ENCODE measurements at regions not wholly inside any gene's neighbourhood (a gene's known extent, or its start where the extent isn't known, plus 50 kb on each side); places are given as distances from the start of the nearest gene placed in this dataset.

DNA sequence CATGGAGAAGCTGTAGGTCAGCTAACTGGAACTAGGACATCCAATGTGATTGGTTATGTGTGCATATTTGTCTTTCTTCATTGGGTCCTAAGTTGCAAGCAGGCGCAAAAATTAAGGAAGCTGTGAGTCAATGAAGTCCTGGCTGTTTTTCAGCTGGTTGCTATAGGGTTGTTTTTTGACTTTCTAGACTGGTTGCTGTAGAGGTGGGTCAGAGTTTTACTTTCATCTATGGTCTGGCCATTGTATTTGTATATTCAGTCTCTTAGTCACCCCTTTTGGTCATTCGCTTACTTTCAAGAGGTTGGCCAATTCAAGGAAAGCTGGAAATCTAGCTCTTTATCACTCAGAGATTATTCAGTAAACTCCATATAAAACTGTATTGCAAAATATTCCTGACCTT, 62.0 kb upstream of the AMZ2 start:
- no peak for DNase-seq

DNA sequence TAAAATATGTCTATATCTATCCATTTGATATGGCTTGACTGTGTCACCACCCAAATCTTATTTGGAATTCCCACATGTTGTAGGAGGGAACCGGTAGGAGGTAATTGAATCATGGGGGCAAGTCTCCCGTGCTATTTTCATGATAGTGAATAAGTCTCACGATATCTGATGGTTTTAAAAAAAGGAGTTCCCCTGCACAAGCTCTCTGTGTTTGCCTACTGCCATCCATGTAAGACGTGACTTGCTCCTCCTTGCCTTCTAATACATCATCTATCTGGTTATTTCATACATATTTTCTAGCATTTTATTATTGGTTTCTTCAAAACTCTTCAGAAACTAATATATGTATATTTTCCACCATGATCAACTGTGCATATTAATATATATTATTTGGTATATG, 57.3 kb upstream of the AMZ2 start:
- DNase-seq, result no peak

GRCh38 chr17:68195667-68196393, 52.0 kb upstream of the AMZ2 start:
- DNase-seq, result no peak

GRCh38 chr17:68196394-68197090, 51.3 kb upstream of the AMZ2 start:
- no peak for DNase-seq

DNA sequence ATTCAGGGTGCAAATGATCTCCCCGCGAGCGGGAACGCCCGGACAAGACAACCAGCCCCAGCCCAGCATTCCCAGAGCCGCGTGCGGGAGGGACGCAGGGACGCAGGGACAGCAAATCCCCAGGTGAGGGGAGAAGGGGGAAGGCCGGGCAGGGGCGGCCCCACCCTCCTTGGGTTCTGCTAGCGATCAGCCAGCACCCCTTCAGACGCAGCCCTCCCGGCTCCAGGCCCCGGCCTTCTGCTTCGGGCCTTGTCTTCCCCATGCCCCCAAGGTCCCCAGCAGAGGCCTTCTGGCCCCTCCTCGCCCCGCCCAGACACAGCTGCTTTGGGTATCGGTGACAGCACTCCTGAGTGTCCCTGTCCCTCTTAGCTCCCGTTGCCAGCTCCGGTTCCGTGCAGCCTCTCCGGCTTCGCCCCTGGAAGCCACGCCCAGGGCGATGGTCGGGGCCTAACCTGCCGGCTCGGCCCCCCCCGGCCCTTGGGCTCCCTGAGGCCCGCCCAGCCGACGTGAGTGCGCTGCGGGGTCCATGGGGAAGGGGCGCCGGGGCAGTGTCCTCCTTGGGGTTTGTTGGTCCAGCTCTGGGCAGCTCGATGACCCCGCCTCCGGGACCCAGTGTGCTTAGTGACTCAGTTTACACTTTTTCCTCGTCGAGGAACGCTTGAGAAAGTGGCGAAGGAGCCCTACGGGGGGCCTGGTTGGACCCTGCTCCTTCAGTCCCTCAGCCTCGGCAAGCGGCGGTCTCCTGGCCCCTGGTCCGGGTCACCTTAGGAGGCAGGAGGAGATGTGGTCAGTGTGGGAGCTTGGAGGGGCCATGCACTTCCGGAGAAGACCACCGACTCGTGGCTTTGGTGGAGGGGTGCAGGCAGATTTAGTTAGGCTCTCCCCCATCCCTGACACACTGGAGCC, 50.5 kb upstream of the AMZ2 start:
- DNase-seq, result no peak

DNA sequence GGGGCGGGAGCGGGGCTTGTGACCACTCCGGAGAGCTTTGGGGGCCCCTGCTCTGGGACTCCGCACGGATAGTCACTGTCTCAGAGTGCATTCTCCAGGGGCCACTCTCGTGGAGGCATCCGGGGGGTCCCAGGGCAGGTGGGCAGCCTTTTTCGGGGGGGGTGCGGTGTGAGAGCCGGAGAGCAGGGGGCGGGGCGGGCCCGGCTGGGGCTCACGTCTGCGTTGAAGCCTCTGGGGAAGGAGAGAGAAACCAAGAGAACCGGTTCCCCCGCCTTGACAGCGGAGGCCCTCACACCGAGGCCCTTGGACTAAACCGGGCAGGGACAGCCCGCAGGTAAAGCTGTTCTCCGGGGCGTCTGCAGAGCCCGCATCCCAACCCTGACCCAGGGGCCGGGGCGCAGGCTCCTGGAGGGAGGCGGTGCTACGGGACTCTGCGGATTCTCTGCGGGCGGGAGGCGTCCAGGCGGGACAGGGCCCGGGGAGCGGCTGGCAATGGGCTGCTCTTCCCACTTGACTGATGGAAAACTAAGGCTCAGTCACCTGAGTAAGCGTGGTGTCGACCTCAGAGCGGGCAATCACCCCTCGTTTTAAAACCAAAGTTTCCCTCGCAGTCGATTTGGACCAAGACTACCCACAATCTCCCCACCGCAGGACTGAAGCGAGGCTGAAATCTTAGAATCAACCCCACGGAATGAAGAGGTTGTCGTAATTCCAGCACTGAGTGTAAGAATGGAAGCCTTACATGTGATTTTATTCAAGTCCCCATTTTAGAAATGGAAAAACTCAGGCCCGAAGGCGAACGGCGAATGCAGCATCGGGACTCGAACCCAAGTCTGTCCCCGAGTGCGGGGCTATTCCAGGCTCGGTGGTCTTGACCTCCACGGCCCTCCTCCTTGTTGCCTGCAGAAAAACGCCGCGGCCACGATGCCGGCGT, 49.6 kb upstream of the AMZ2 start:
- DNase-seq, result no peak

Data from CD4-positive, alpha-beta T cell treated with Interleukin-15 for 1 hour (primary cell).